Esophagus muscularis mucosa (tissue), 4 donors: ENCODE measurements at regions not wholly inside any gene's neighbourhood (a gene's known extent, or its start where the extent isn't known, plus 50 kb on each side); places are given as distances from the start of the nearest gene placed in this dataset.

Experiments used
- DNase-seq: peaks from one replicate; pipeline ENCODE4 v3.0.0-alpha.2; 2017; ENCODE audit errors: extremely low spot score
- H3K27ac ChIP-seq, 4 donors: fragments of 200-600 bp; sonication (generic); replicated peaks in 1 of 4; 1 replicate in 3 of 4; 2 replicates in 1 of 4; pipeline ENCODE4 v1.5.1; 2016 to 2019; ENCODE audit warnings: mild to moderate bottlenecking in 1 of 4
- H3K27me3 ChIP-seq, 4 donors: fragments of 200-600 bp; sonication (generic); one replicate each; pipeline versions ENCODE4 v1.5.1 to v1.6.0; 2016 to 2019
- H3K36me3 ChIP-seq, 4 donors: fragments of 200-600 bp; sonication (generic); one replicate each; pipeline ENCODE4 v1.5.1; 2016 to 2019
- H3K4me1 ChIP-seq, 4 donors: fragments of 200-600 bp; sonication (generic); one replicate each; pipeline ENCODE4 v1.5.1; 2016 to 2019
- H3K4me3 ChIP-seq, 4 donors: fragments of 200-600 bp; sonication (generic); 1 replicate in 2 of 4; 2 replicates in 2 of 4; pipeline ENCODE4 v1.5.1; 2016 to 2019; ENCODE audit warnings: mild to moderate bottlenecking in 4 of 4, moderate library complexity in 1 of 4
- H3K9me3 ChIP-seq, 4 donors: fragments of 200-600 bp; sonication (generic); 1 replicate in 3 of 4; 2 replicates in 1 of 4; pipeline ENCODE4 v1.5.1; 2016 to 2019
- EP300 ChIP-seq: sonication (generic); formaldehyde crosslinking; IDR thresholded peaks from one replicate; pipeline ENCODE4 v1.6.1; 2017; ENCODE audit warnings: antibody characterized with exemption
- POLR2A ChIP-seq: fragments of 450-650 bp; IDR thresholded peaks from one replicate; pipeline ENCODE4 v1.6.1; 2017; ENCODE audit warnings: antibody characterized with exemption, moderate library complexity, mild to moderate bottlenecking, low read depth
- POLR2AphosphoS5 ChIP-seq, 2 donors: sonication (generic); formaldehyde crosslinking; IDR thresholded peaks; one replicate each; pipeline ENCODE4 v1.6.1; 2017; ENCODE audit warnings: antibody characterized with exemption in 2 of 2
- WGBS: methylation state at CpG from one replicate; pipeline ENCODE4 v1.1.5; 2018; 5-methylcytosine and 5-hydroxymethylcytosine counted together
- intact Hi-C: fragments of 100-400 bp; cut with DNase I; formaldehyde crosslinking; loops from one replicate; pipeline ENCODE4 v1.15.1; 2023
- TF ChIP-seq, protein P1 (sequence below), 3 experiments: fragments of 200-600 bp in 2 of 3; fragments of 450-650 bp in 1 of 3; sonication (generic) in 2 of 3; IDR thresholded peaks; one replicate each; pipeline ENCODE4 v1.5.1; 2017 to 2019; ENCODE audit warnings: antibody characterized with exemption in 3 of 3, mild to moderate bottlenecking in 2 of 3, moderate library complexity in 1 of 3

DNA sequence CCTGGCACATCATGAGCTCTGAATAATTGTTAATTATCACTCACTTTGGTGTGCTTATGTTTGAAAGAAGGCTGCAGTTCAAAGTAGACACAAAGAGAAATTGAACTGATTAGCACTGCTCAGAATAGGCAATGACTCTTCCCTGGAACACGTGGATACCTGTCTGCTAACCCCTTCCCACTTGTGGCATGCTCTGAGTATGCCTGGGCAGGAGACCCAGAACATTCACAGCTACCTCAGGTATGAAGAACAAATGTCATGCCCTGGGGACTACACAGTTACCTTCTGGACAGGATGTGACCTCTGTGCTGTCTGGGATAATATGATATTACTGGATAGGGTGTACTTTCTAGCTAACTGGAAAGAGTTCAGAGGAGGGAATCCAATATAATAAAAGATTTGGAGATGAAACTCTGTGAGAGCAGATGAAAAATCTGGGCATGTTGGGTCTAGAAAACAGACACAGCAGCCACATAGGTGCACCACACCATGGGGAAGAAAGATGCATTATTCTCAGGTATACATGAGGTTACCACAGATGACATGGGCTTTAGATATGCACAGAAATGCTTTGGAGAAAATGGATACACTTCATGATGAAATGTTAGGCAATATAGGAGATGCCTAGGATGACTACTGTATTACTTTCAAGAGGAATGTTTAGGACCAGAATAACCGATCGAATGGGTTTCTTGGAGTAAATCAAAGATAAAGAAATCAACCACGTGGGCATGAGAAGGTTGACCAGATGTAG, 324.2 kb upstream of the PREP start:
- Histone ChIP-seq H3K27ac (no peak overlapping the region), H3K9me3 (no peaks in the 10 kb centered on the region), H3K4me3 (no peak overlapping the region), H3K4me1 (peaks cover 0 to 10% (median 4%) of the 10 kb centered on the region in 4 donors), H3K36me3 (no peaks in the 10 kb centered on the region), H3K27me3 (no peaks in the 10 kb centered on the region)
- TF ChIP-seq POLR2AphosphoS5 (IDR thresholded peaks at IDR 0.05): no peak
- no peak for TF ChIP-seq EP300
- TF ChIP-seq, protein P1, sequence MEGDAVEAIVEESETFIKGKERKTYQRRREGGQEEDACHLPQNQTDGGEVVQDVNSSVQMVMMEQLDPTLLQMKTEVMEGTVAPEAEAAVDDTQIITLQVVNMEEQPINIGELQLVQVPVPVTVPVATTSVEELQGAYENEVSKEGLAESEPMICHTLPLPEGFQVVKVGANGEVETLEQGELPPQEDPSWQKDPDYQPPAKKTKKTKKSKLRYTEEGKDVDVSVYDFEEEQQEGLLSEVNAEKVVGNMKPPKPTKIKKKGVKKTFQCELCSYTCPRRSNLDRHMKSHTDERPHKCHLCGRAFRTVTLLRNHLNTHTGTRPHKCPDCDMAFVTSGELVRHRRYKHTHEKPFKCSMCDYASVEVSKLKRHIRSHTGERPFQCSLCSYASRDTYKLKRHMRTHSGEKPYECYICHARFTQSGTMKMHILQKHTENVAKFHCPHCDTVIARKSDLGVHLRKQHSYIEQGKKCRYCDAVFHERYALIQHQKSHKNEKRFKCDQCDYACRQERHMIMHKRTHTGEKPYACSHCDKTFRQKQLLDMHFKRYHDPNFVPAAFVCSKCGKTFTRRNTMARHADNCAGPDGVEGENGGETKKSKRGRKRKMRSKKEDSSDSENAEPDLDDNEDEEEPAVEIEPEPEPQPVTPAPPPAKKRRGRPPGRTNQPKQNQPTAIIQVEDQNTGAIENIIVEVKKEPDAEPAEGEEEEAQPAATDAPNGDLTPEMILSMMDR (IDR thresholded peaks at IDR 0.05): no peak
- no peak for TF ChIP-seq POLR2A
- WGBS: 92% methylated on average over 4 of the region's 4 CpGs
- intact Hi-C loops: no loop called here
- DNase-seq: no peak

DNA sequence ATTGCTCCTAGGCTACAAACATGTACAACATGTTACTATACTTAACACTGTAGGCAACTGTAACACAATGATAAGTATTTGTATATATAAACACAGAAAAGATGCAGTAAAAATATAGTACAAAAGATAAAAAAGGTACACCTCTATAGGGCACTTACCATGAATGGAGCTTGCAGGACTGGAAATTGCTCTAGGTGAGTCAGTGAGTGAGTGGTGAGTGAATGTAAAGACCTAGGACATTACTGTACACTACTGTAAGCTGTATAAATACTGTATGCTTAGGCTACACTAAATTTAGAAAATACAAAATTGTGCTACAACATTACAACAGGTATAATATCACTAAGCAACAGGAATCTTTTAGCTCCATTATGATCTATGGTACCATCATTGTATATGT, 312.0 kb upstream of the PREP start:
- intact Hi-C loops: no loop called here
- TF ChIP-seq POLR2A (no peak), POLR2AphosphoS5 (IDR thresholded peaks at IDR 0.05) (no peak), EP300 (no peak)
- no peak overlapping the region for H3K4me3 ChIP-seq
- no peak overlapping the region for H3K27ac ChIP-seq
- DNase-seq: no peak
- no peaks in the 10 kb centered on the region for H3K27me3 ChIP-seq
- peaks cover 0 to 16% (median 10%) of the 10 kb centered on the region in 4 donors for H3K9me3 ChIP-seq
- H3K36me3 ChIP-seq: no peaks in the 10 kb centered on the region
- no peaks in the 10 kb centered on the region for H3K4me1 ChIP-seq

DNA sequence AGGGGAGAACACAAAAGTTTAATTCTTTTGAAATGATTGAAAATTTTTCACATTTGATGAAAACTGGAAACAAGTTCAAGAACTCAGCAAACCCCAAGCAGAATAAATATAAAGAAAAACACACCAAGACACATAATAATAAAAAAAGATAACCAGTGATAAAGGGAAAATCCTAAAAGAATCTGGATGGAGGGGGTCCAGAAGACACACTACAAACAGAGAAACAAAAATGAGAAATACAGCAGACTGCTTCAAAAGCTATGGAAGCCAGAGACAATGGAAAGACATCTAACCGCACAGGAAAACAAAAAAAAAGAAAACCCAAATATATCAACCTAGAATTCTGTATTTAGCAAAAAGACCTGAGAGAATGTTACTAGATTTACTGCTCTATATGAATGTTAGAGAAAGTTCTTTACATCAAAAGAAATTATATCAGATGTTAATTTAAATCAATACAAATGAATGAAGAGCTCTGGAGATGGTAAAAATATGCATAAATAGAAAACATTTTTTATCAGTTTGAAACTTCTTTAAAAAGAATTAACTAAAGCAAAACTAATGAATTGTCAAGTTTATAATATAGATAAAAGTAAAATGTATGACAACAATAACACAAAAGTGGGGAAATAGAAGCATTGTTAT, 310.7 kb upstream of the PREP start:
- Histone ChIP-seq H3K4me3 (no peak overlapping the region), H3K27me3 (no peaks in the 10 kb centered on the region), H3K9me3 (peaks cover 0 to 16% (median 10%) of the 10 kb centered on the region in 4 donors), H3K4me1 (no peaks in the 10 kb centered on the region), H3K36me3 (no peaks in the 10 kb centered on the region), H3K27ac (no peak overlapping the region)
- TF ChIP-seq POLR2AphosphoS5 (IDR thresholded peaks at IDR 0.05) (no peak), EP300 (no peak), POLR2A (no peak)
- TF ChIP-seq, protein P1 (IDR thresholded peaks at IDR 0.05): no peak
- WGBS: 76% methylated on average over 1 of the region's 1 CpG
- intact Hi-C loops: no loop called here
- no peak for DNase-seq

DNA sequence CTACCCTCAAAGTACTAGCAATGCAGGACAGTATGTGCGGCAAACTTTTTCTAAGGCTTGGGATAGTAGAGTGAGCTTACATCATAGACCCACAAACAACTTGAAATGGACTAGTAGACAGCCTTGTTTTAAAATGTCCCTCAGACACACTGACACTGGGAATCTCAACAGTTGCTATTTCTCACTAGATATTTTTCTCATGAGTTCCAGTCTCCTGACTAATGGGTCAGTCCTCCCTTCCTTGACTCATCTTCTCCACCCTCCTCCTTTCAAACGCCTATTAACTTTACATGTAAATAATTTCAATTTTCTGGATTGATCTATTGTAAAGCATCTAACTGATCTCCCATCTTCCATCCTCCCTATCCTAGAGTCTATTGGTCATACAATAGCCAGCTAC, 308.3 kb upstream of the PREP start:
- Histone ChIP-seq H3K27ac (no peak overlapping the region), H3K4me1 (no peaks in the 10 kb centered on the region), H3K4me3 (no peak overlapping the region), H3K36me3 (no peaks in the 10 kb centered on the region), H3K27me3 (no peaks in the 10 kb centered on the region), H3K9me3 (peaks cover 0 to 16% (median 10%) of the 10 kb centered on the region in 4 donors)
- DNase-seq: no peak
- intact Hi-C loops: no loop called here
- 97% methylated on average over 2 of the region's 2 CpGs for WGBS
- TF ChIP-seq, protein P1 (IDR thresholded peaks at IDR 0.05): no peak

DNA sequence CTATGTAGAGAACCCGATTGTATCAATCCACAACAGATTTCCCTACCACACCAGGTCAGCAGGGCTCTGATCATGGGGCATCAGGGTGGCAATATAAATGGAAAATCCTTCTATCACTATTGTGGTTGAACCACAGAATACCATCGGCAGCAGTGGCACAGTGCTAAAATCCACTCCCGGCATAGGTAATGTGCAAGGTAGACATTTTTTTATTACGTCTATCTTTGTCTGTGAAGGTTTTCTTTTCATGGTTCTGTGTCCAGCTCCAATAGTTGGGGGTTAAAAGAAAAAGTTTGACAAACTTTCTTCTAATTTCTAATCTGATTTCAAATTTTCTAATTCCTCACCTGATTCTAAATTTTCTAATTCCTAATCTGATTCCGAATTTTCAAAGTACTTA, 302.7 kb upstream of the PREP start:
- H3K27ac ChIP-seq: no peak overlapping the region
- TF ChIP-seq POLR2AphosphoS5 (IDR thresholded peaks at IDR 0.05): no peak
- TF ChIP-seq EP300: no peak
- TF ChIP-seq POLR2A: no peak
- TF ChIP-seq, protein P1 (IDR thresholded peaks at IDR 0.05): no peak
- WGBS: 94% methylated on average over 5 of the region's 5 CpGs
- H3K27me3 ChIP-seq: no peaks in the 10 kb centered on the region
- DNase-seq: no peak
- no peaks in the 10 kb centered on the region for H3K9me3 ChIP-seq
- H3K36me3 ChIP-seq: no peaks in the 10 kb centered on the region
- intact Hi-C loops: no loop called here
- no peak overlapping the region for H3K4me3 ChIP-seq
- H3K4me1 ChIP-seq: no peaks in the 10 kb centered on the region
